ENCODE measurements at regions not wholly inside any gene's neighbourhood (a gene's known extent, or its start where the extent isn't known, plus 50 kb on each side); places are given as distances from the start of the nearest gene placed in this dataset.

DNA sequence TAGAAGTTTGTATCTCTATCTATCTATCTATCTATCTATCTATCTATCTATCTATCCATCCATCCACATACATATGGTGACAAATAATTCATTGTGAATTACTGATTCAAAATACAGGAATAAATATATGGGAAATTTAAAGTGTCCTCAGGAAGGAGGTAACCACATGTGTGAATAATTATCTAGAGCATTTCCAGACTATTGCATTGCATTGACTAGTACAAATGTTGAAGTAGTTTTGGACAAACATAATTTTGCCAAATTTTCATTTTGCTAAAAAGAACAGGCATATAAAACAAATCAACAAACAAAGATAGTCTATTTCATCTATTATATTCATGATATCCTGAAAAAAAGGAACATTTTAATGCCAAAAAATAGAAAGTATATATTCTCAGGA lies 192.7 kb downstream of the UTRN start:
- no peak overlapping the region for H3K4me3 Mint-ChIP-seq
- no peak overlapping the region for H3K27ac Mint-ChIP-seq
- TF ChIP-seq, protein P1, sequence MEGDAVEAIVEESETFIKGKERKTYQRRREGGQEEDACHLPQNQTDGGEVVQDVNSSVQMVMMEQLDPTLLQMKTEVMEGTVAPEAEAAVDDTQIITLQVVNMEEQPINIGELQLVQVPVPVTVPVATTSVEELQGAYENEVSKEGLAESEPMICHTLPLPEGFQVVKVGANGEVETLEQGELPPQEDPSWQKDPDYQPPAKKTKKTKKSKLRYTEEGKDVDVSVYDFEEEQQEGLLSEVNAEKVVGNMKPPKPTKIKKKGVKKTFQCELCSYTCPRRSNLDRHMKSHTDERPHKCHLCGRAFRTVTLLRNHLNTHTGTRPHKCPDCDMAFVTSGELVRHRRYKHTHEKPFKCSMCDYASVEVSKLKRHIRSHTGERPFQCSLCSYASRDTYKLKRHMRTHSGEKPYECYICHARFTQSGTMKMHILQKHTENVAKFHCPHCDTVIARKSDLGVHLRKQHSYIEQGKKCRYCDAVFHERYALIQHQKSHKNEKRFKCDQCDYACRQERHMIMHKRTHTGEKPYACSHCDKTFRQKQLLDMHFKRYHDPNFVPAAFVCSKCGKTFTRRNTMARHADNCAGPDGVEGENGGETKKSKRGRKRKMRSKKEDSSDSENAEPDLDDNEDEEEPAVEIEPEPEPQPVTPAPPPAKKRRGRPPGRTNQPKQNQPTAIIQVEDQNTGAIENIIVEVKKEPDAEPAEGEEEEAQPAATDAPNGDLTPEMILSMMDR (IDR thresholded peaks at IDR 0.05; ENCODE audit: unreplicated experiment in 3 of 3), result no peak
- no peaks in the 10 kb centered on the region for H3K9me3 Mint-ChIP-seq
- H3K36me3 Mint-ChIP-seq (ENCODE audit: low read depth), result peaks cover 38% of the 10 kb centered on the region
- H3K4me1 Mint-ChIP-seq, result peaks cover 10% of the 10 kb centered on the region
- no peaks in the 10 kb centered on the region for H3K27me3 Mint-ChIP-seq (ENCODE audit: low read depth)

DNA sequence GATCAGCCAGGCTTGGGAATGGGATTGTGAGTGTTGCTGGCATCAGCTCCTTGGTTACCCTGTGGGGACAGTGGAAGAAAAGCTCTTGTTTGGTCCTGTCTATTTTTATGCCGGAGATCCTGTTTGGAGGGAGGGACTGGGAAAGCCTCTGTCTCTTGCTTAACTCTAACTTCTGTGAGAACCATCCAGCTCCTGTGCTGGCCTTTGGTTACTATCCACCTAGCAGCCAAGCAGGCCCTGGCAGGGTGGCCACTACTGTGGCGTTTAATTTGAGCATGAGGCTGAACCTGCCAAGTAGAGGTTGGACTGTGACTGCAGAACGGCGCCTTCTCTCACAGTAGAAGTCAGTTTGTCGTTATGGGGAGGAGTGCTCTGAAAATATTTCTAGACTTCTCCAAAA lies 193.3 kb downstream of the UTRN start:
- Mint-ChIP-seq H3K27ac (no peak overlapping the region), H3K27me3 (ENCODE audit: low read depth) (no peaks in the 10 kb centered on the region)

DNA sequence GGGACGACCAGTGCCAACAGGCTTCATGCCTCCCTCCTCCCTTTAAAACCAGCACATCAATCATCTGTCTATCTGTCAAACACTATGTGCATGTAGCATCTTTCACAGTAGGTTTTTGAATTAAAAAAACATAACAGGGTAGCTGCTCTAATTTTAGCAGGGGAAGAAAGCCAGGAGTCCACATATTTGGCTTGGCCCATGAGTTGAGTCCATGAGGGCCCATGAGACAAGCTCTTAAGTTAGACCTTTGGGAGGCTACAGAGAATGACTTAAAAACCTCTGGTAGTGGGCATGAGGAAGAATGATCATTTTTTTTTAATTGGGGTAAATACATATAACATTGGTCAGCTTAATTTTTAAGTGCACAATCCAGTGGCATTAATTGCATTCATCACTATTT lies 194.9 kb downstream of the UTRN start:
- Mint-ChIP-seq H3K36me3 (ENCODE audit: low read depth) (peaks cover 27% of the 10 kb centered on the region), H3K4me3 (no peak overlapping the region), H3K4me1 (peaks cover 10% of the 10 kb centered on the region), H3K27me3 (ENCODE audit: low read depth) (no peaks in the 10 kb centered on the region), H3K27ac (peak overlapping the region in 1 of 3 experiments; percentile 37), H3K9me3 (no peaks in the 10 kb centered on the region)
- TF ChIP-seq, protein P1 (IDR thresholded peaks at IDR 0.05; ENCODE audit: unreplicated experiment in 3 of 3), result no peak

More for the DNA sequence above, 193.3 kb downstream of the UTRN start:
- TF ChIP-seq, protein P1 (IDR thresholded peaks at IDR 0.05; ENCODE audit: unreplicated experiment in 3 of 3), result no peak
- peaks cover 36% of the 10 kb centered on the region for H3K36me3 Mint-ChIP-seq (ENCODE audit: low read depth)
- peaks cover 10% of the 10 kb centered on the region for H3K4me1 Mint-ChIP-seq
- no peaks in the 10 kb centered on the region for H3K9me3 Mint-ChIP-seq
- no peak overlapping the region for H3K4me3 Mint-ChIP-seq

DNA sequence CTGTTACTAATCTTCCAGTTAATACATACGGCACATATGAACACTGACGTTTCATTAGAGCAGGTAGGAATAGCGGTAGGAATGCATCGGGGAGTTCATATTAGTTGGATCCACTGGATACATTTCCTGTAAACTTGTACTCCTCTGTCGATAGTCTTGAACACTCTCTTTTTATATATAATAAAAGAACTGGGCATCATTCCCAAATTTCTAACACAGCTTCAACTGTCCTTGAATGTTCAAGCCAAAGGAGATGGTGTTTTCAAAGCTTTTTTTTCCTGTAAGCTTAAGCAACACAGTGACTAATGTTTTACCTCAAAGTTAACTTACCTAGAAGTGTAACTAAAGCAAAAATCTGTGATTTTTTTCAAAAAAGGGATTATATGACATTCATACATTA lies 195.3 kb downstream of the UTRN start:
- TF ChIP-seq, protein P1 (IDR thresholded peaks at IDR 0.05; ENCODE audit: unreplicated experiment in 3 of 3), result no peak
- H3K4me3 Mint-ChIP-seq, result no peak overlapping the region
- no peaks in the 10 kb centered on the region for H3K27me3 Mint-ChIP-seq (ENCODE audit: low read depth)
- H3K4me1 Mint-ChIP-seq, result peaks cover 13% of the 10 kb centered on the region
- no peaks in the 10 kb centered on the region for H3K9me3 Mint-ChIP-seq
- H3K36me3 Mint-ChIP-seq (ENCODE audit: low read depth), result peaks cover 27% of the 10 kb centered on the region
- H3K27ac Mint-ChIP-seq, result no peak overlapping the region

DNA sequence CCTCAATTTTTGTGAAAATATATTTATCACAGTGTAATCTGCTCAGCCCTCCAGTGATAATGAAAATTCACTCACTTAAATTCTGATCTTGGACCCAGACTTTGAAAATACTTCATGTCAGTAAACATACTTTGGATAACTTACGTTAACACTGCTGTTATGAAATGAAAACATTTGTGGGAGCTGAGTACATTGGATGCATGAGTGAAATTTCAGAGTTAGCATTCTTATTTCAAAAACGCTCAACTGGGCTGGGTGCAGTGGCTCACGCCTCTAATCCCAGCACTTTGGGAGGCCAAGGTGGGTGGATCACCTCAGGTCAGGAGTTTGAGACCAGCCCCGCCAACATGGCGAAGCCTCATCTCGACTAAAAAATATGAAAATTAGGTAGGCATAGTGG lies 196.4 kb downstream of the UTRN start:
- no peaks in the 10 kb centered on the region for H3K9me3 Mint-ChIP-seq
- no peak overlapping the region for H3K27ac Mint-ChIP-seq
- peaks cover 19% of the 10 kb centered on the region for H3K4me1 Mint-ChIP-seq
- peaks cover 26% of the 10 kb centered on the region for H3K36me3 Mint-ChIP-seq (ENCODE audit: low read depth)
- no peak overlapping the region for H3K4me3 Mint-ChIP-seq
- H3K27me3 Mint-ChIP-seq (ENCODE audit: low read depth), result no peaks in the 10 kb centered on the region
- TF ChIP-seq, protein P1 (IDR thresholded peaks at IDR 0.05; ENCODE audit: unreplicated experiment in 3 of 3), result no peak

DNA sequence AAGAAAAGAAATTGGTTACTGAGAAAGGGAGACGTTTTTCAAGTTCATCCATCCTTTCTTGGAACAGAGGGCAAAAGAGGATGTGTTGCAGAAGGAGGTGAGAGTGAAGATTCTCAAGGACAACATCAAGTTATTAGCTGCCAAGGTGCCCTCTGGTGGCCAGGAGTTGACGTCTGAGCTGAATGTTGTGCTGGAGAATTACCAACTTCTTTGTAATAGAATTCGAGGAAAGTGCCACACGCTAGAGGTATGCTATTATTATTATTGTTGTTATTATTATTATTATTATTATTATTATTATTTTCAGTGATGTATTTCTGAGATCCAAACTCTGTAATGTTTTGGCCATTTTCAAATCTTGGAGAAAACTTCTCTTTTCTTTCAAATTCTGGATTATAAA lies 197.0 kb downstream of the UTRN start:
- peaks cover 19% of the 10 kb centered on the region for H3K4me1 Mint-ChIP-seq
- no peak overlapping the region for H3K27ac Mint-ChIP-seq
- no peak overlapping the region for H3K4me3 Mint-ChIP-seq
- no peaks in the 10 kb centered on the region for H3K9me3 Mint-ChIP-seq
- H3K27me3 Mint-ChIP-seq (ENCODE audit: low read depth), result no peaks in the 10 kb centered on the region
- H3K36me3 Mint-ChIP-seq (ENCODE audit: low read depth), result peaks cover 21% of the 10 kb centered on the region
- TF ChIP-seq, protein P1 (IDR thresholded peaks at IDR 0.05; ENCODE audit: unreplicated experiment in 3 of 3), result peak; percentile 67 to 71 (median 70)

All from nephron (organoid).